Stimulated activated naive CD4-positive, alpha-beta T cell (primary cell): ENCODE measurements at regions not wholly inside any gene's neighbourhood (a gene's known extent, or its start where the extent isn't known, plus 50 kb on each side); places are given as distances from the start of the nearest gene placed in this dataset.

Source experiments
- DNase-seq, 6 experiments: peaks; one replicate each; lab custom pipeline; 2025; lab: John Stamatoyannopoulos, UW

- no peak for DNase-seq
Measured at GRCh38 chr10:47053081-47053798, 142.0 kb downstream of the PTPN20 start.

GRCh38 chr10:47054974-47055373 lies 143.7 kb downstream of the PTPN20 start:
- no peak for DNase-seq

DNA sequence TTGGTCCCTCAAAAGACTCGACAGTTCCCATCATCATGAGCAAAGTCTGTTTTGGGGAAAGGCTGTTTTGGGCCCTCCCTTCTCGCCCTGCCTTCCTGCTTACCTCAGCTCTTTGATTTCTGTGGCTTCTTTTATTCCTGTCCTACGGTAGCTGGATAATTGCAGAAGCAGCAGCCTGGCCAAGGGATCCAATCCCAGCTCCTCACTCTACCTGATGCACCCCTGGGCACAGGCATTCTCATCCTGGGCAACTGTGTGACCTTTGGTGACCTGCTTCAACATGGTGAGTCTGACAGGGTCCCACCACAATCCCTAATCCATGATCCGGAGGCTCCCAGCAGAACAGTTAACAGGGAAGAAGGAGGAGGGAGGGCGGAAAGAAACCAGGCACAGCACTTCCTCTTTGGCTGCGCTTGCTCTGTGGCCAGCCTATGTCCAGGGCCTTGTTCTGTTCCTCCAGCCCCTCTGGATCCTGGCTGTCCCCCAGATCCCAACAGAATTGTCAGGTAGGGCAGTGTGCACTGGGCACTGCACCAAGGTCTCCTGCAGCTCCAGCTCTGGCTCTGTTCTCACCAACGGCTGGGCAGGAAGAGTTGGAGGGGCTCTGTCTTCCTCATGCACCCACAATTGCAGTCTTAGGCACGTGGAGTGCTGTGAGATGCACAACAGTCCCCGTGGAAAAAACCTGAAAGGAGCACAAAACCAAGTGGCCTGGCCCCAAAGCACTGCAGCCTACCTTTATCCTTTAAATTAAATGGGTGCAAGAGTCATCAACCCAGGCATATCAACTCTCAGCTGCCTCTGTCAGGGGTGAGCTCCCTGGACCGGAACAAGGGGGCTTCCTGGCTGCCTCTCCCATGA lies 144.4 kb downstream of the PTPN20 start:
- DNase-seq, result no peak

GRCh38 chr10:47056247-47056510 lies 145.0 kb downstream of the PTPN20 start:
- DNase-seq, result no peak

GRCh38 chr10:47057471-47057870 lies 146.2 kb downstream of the PTPN20 start:
- DNase-seq, result no peak

- no peak for DNase-seq
Measured at GRCh38 chr10:47058032-47058702, 146.9 kb downstream of the PTPN20 start.

- no peak for DNase-seq
Measured at GRCh38 chr10:47058961-47059391, 147.7 kb downstream of the PTPN20 start.

GRCh38 chr10:47059606-47060311 lies 148.5 kb downstream of the PTPN20 start:
- no peak for DNase-seq

DNA sequence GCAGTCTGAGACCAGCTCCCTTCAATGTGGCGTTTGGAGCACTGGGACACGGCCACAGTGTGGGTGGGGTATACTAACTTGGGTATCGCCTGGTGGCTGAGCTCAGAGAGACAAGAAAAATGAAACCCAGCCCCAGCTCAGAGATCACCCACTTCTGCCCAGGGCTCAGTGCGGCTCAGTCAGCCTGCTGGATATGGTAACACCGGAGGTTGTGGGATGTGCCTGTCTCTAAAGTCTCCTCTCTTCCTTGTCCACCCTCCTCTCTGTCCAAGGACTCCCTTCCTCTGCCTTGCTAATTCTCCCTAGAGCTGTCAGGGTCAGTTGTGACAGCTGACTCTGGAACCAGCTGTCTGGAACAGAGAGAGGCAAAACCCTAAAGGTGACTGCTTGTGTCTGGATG lies 149.1 kb downstream of the PTPN20 start:
- no peak for DNase-seq

GRCh38 chr10:47060993-47061500 lies 149.8 kb downstream of the PTPN20 start:
- no peak for DNase-seq

- DNase-seq, result no peak
Measured at GRCh38 chr10:47061776-47062175, 150.5 kb downstream of the PTPN20 start.

GRCh38 chr10:47062441-47063200 lies 151.4 kb downstream of the PTPN20 start:
- DNase-seq, result no peak

DNA sequence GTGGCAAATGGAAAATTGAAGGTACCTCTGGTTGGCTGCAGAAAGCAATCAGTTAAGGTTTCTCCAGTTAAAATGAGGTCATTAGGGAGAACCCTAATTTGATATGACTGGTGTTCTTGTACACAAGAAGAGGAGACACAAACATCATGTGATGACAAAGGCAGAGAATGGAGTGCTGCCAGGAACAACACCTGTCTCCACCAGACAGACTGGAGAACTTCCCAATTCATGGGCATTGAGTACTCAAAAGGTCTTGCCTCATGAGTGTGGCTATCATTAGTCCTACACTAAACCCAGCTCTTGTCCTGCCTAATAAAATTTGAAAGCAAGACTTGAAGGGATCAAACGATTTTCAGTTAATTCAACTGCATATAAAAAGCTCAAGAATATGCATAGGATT lies 152.6 kb downstream of the PTPN20 start:
- no peak for DNase-seq

GRCh38 chr10:47065903-47066302 lies 154.7 kb downstream of the PTPN20 start:
- no peak for DNase-seq

DNA sequence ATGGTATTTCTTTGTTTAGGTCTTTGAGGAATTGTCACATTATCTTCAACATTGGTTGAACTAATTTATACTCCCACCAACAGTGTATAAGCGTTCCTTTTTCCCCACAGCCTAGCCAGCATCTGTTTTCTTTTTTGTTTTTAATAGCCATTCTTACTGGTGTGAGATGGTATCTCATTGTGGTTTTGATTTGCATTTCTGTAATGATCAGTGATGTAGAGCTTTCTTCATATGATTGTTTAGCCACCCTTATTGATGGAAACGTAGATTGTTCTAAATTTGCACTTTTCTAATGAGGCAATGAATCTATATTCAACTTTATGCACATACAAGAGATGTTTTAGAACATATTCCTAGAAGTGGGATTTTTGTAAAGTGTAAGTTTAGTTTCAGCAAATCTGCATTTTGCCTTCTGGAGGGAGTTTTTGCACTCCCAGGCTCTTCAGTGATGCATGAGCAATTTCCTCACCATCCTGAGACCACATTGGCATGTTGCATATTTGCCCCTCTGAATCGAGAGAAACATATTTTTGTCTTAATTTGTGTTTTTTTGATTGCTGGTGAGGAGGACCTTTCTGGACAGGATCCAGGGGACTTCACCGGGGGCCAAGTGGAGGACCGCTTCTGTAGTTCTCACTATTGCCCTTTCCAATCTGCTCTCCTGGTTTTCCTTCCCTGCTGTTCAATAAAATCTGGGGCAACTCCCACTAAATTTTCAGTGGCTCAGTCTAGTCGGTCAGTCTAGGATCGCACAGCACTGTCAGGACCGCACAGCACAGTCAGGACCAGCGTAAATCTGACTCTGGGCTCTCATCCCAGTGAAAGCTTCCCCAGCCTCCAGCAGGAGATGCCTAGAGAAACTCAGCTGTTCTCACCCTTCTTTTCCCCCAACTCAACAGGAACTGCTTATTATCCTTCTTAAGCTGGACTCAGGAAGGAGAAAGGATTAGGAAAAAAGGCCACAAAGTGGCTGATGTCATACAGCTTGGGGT lies 157.0 kb downstream of the PTPN20 start:
- DNase-seq, result no peak

DNA sequence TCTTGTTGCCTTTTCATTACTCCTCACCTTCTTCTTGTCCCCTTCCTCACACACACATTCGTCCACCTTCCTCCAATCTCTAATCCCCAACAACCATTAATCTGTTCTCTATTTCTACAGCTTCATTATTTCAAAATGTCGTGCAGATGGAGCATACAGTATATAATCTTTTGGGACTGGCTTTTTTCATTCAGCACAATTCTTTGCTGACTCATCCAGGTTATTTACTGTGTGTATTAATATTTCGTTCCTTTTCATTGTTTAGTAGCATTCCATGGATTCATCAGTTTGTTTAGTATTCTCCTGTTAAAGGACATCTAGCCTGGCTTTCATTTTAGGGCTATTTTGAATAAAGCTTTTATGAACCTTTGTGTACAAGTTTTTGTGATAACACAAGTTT lies 159.3 kb downstream of the PTPN20 start:
- no peak for DNase-seq

DNA sequence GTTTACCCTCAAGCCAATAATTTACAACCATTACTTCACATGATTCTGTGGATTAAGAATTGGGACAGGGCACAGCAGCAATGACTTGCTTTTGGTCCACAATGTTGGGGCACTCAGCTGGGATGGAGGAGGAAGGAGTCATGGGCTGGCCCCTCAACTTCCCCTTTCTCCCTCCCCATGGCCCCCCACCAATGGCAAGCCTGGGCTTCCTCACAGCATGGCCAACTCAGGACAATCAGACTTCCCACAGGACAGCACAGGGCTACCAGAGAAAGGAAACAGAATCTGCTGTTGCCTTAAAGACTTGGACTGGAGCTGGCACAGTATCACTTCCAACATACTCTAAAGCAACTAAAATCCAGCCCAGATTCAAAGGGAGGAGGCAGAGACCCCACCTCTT lies 160.7 kb downstream of the PTPN20 start:
- no peak for DNase-seq

GRCh38 chr10:47073967-47074366 lies 162.7 kb downstream of the PTPN20 start:
- no peak for DNase-seq

- no peak for DNase-seq
Measured at GRCh38 chr10:47076949-47077361, 165.7 kb downstream of the PTPN20 start.

DNA sequence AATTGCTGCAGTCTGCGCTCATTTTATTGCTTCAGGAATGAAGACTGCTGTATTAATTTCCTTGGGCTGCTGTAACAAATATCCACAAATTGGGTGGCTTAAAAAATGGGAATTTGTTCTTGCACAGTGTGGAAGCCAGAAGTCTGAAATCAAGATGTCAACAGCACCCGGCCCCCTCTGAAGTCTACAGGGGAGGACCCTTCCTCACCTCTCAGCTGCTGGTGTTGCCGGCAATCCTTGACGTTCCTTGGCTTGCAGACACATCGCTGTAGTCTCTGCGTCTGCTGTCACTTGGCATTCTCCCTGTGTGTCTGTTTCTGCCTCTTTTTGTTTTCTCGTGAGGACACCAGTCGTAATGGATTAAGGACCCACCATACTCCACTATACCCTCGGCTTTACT lies 166.2 kb downstream of the PTPN20 start:
- no peak for DNase-seq
